HEK293T (cell line): ENCODE measurements at regions not wholly inside any gene's neighbourhood (a gene's known extent, or its start where the extent isn't known, plus 50 kb on each side); places are given as distances from the start of the nearest gene placed in this dataset.
"Not testable (repeated sequence)": the region's sequence is repeated elsewhere in the genome, so short reads cannot be mapped to it uniquely, and the experiment has no call there.

Experiments used
- CTCF ChIA-PET: fragments of 350-600 bp; formaldehyde crosslinking; extraction: SDS; loops from one replicate; lab custom pipeline; 2021; ENCODE audit warnings: antibody characterized with exemption, inconsistent platforms; lab: Yijun Ruan, JAX
- POLR2A ChIA-PET: fragments of 350-600 bp; formaldehyde crosslinking; extraction: SDS; loops from one replicate; lab custom pipeline; 2020; ENCODE audit warnings: antibody characterized with exemption, inconsistent platforms; lab: Yijun Ruan, JAX
- DNase-seq: peaks from one replicate; pipeline ENCODE4 v3.0.0; 2012; ENCODE audit warnings: mixed read lengths; ENCODE audit errors: extremely low spot score
- ARNT ChIP-seq: fragments of 450-650 bp; IDR thresholded peaks from 2 replicates; pipeline ENCODE4 v1.6.1; 2017; ENCODE audit warnings: mild to moderate bottlenecking
- BHLHE40 ChIP-seq: fragments of 450-650 bp; IDR thresholded peaks from 2 replicates; pipeline ENCODE4 v1.6.1; 2016; ENCODE audit warnings: mild to moderate bottlenecking, moderate library complexity, borderline replicate concordance
- CTBP1 ChIP-seq: fragments of 450-650 bp; IDR thresholded peaks from 2 replicates; pipeline ENCODE4 v1.6.1; 2016; ENCODE audit warnings: borderline replicate concordance
- ELF4 ChIP-seq: fragments of 450-650 bp; IDR thresholded peaks from 2 replicates; pipeline ENCODE4 v1.6.1; 2017; ENCODE audit warnings: antibody characterized with exemption
- FOXA1 ChIP-seq: fragments of 450-650 bp; IDR thresholded peaks from 2 replicates; pipeline ENCODE4 v1.6.1; 2016; ENCODE audit warnings: mild to moderate bottlenecking
- FOXK2 ChIP-seq: fragments of 450-650 bp; IDR thresholded peaks from 2 replicates; pipeline ENCODE4 v1.6.1; 2016; ENCODE audit warnings: mild to moderate bottlenecking
- FOXM1 ChIP-seq: fragments of 450-650 bp; IDR thresholded peaks from 2 replicates; pipeline ENCODE4 v1.6.1; 2017; ENCODE audit warnings: mild to moderate bottlenecking, borderline replicate concordance
- HDGF ChIP-seq: fragments of 450-650 bp; IDR thresholded peaks from 2 replicates; pipeline ENCODE4 v1.6.1; 2017; ENCODE audit warnings: antibody characterized with exemption, borderline replicate concordance
- L3MBTL2 ChIP-seq: fragments of 450-650 bp; conservative IDR thresholded peaks from 2 replicates; pipeline ENCODE4 v1.6.1; 2016; ENCODE audit warnings: mild to moderate bottlenecking
- LEF1 ChIP-seq: fragments of 450-650 bp; IDR thresholded peaks from 2 replicates; pipeline ENCODE4 v1.6.1; 2017; ENCODE audit warnings: mild to moderate bottlenecking, borderline replicate concordance
- NFRKB ChIP-seq: fragments of 450-650 bp; IDR thresholded peaks from 2 replicates; pipeline ENCODE4 v1.6.1; 2016; ENCODE audit warnings: mild to moderate bottlenecking, moderate library complexity
- PKNOX1 ChIP-seq: fragments of 450-650 bp; IDR thresholded peaks from 2 replicates; pipeline ENCODE4 v1.6.1; 2016
- SP1 ChIP-seq: fragments of 450-650 bp; IDR thresholded peaks from 2 replicates; pipeline ENCODE4 v1.6.1; 2017
- SUZ12 ChIP-seq: fragments of 450-650 bp; IDR thresholded peaks from 2 replicates; pipeline ENCODE4 v1.6.1; 2016; ENCODE audit warnings: mild to moderate bottlenecking
- TARDBP ChIP-seq: fragments of 450-650 bp; IDR thresholded peaks from 2 replicates; pipeline ENCODE4 v1.6.1; 2016
- ZNF384 ChIP-seq: fragments of 450-650 bp; IDR thresholded peaks from 2 replicates; pipeline ENCODE4 v1.6.1; 2016

- no peak for DNase-seq
- CTCF ChIA-PET, result no interaction called here
- POLR2A ChIA-PET, result no interaction called here
- TF ChIP-seq FOXK2 (no peak), NFRKB (no peak), LEF1 (no peak), ARNT (no peak), FOXM1 (no peak), HDGF (no peak), SUZ12 (no peak), FOXA1 (no peak), ELF4 (no peak), ZNF384 (no peak)
These were observed 108.7 kb downstream of the SUCLA2 start for GRCh38 chr13:47892374-47892773.

GRCh38 chr13:47890146-47890814 is 110.8 kb downstream of the SUCLA2 start:
- TF ChIP-seq ELF4, result no peak
- TF ChIP-seq ARNT, result no peak
- no peak for TF ChIP-seq BHLHE40
- TF ChIP-seq FOXA1, result no peak
- TF ChIP-seq HDGF, result no peak
- TF ChIP-seq CTBP1, result no peak
- ChIA-PET CTCF (no interaction called here), POLR2A (no interaction called here)
- no peak for DNase-seq

GRCh38 chr13:47886314-47886713 is 114.8 kb downstream of the SUCLA2 start:
- no peak for DNase-seq
- ChIA-PET POLR2A (no interaction called here), CTCF (no interaction called here)
- no peak for TF ChIP-seq FOXM1
- TF ChIP-seq PKNOX1, result no peak
- TF ChIP-seq NFRKB, result no peak
- no peak for TF ChIP-seq SP1
- TF ChIP-seq ZNF384, result no peak
- TF ChIP-seq LEF1, result no peak
- no peak for TF ChIP-seq ARNT

- TF ChIP-seq FOXA1, result no peak
- no peak for TF ChIP-seq NFRKB
- no peak for TF ChIP-seq FOXK2
- no peak for TF ChIP-seq ARNT
- no peak for TF ChIP-seq L3MBTL2
- TF ChIP-seq ZNF384, result no peak
- no peak for TF ChIP-seq ELF4
- TF ChIP-seq PKNOX1, result no peak
- no peak for TF ChIP-seq SUZ12
- no peak for TF ChIP-seq CTBP1
- POLR2A ChIA-PET, result no interaction called here
- no peak for DNase-seq
- CTCF ChIA-PET, result no interaction called here
These were observed 125.9 kb downstream of the SUCLA2 start for GRCh38 chr13:47875201-47875600.

GRCh38 chr13:47873987-47874386 is 127.1 kb downstream of the SUCLA2 start:
- CTCF ChIA-PET, DNase-seq, POLR2A ChIA-PET: not testable (repeated sequence)

- CTCF ChIA-PET, DNase-seq, POLR2A ChIA-PET: not testable (repeated sequence)
These were observed 127.8 kb downstream of the SUCLA2 start for GRCh38 chr13:47873319-47873718.

GRCh38 chr13:47869776-47870175 is 131.3 kb downstream of the SUCLA2 start:
- TF ChIP-seq SP1 (no peak), FOXA1 (no peak), FOXK2 (no peak), ZNF384 (no peak), CTBP1 (no peak), LEF1 (no peak), TARDBP (no peak), HDGF (no peak), ELF4 (no peak), PKNOX1 (no peak), FOXM1 (no peak), L3MBTL2 (no peak), SUZ12 (no peak), ARNT (no peak)
- POLR2A ChIA-PET, result no interaction called here
- no peak for DNase-seq
- CTCF ChIA-PET, result no interaction called here

- no peak for DNase-seq
- POLR2A ChIA-PET, result no interaction called here
- TF ChIP-seq ZNF384, result no peak
- no peak for TF ChIP-seq PKNOX1
- TF ChIP-seq LEF1, result no peak
- TF ChIP-seq FOXA1, result no peak
- TF ChIP-seq ELF4, result no peak
- no peak for TF ChIP-seq SP1
- CTCF ChIA-PET, result interaction anchor here (0.6 kb wide), 1 partner anchor 1318 kb away, joined by 3 read pairs; no protein-coding TSS in a partner anchor
These were observed 135.2 kb downstream of the SUCLA2 start for GRCh38 chr13:47865883-47866282.
